Lung (tissue), 11 donors: ENCODE measurements at regions not wholly inside any gene's neighbourhood (a gene's known extent, or its start where the extent isn't known, plus 50 kb on each side); places are given as distances from the start of the nearest gene placed in this dataset.
"Not testable (repeated sequence)": the region's sequence is repeated elsewhere in the genome, so short reads cannot be mapped to it uniquely, and the experiment has no call there.

Experiments used
- ATAC-seq: fragments of 200-7000 bp; cut with Tn5 transposase; one replicate; pipeline ENCODE4 v1.9.1; 2020; ENCODE audit warnings: moderate number of reproducible peaks; ENCODE audit not compliant: insufficient read depth, low FRiP score
- DNase-seq, 3 donors: peaks; one replicate each; pipeline ENCODE4 v3.0.0-alpha.2; 2013 to 2017
- H3K27ac ChIP-seq, 2 donors: one replicate each; pipeline ENCODE4 v1.5.1; 2013; ENCODE audit warnings: mild to moderate bottlenecking in 2 of 2, moderate library complexity in 2 of 2, control low read depth in 1 of 2, inconsistent platforms in 1 of 2, low read depth in 1 of 2, low read length in 1 of 2
- H3K27me3 ChIP-seq, 3 donors: one replicate each; pipeline ENCODE4 v1.5.1; 2013; ENCODE audit warnings: low read length in 2 of 3; ENCODE audit not compliant: control insufficient read depth in 3 of 3, insufficient read depth in 3 of 3
- H3K36me3 ChIP-seq, 4 donors: one replicate each; pipeline ENCODE4 v1.5.1; 2013; ENCODE audit warnings: low read length in 4 of 4, mild to moderate bottlenecking in 1 of 4, moderate library complexity in 1 of 4; ENCODE audit not compliant: control insufficient read depth in 4 of 4, insufficient read depth in 4 of 4
- H3K4me1 ChIP-seq, 5 donors: one replicate each; pipeline ENCODE4 v1.5.1; 2013; ENCODE audit warnings: low read length in 5 of 5, mild to moderate bottlenecking in 2 of 5, moderate library complexity in 1 of 5; ENCODE audit not compliant: control insufficient read depth in 5 of 5, insufficient read depth in 5 of 5
- H3K4me3 ChIP-seq: one replicate; pipeline ENCODE4 v1.5.1; 2013; ENCODE audit warnings: mild to moderate bottlenecking, control low read depth, moderate library complexity
- H3K9ac ChIP-seq, 2 donors: one replicate each; pipeline ENCODE4 v1.5.1; 2013; ENCODE audit warnings: low read length in 2 of 2, control low read depth in 1 of 2; ENCODE audit not compliant: insufficient read depth in 1 of 2
- H3K9me3 ChIP-seq, 4 donors: one replicate each; pipeline ENCODE4 v1.5.1; 2013; ENCODE audit warnings: low read length in 3 of 4, mild to moderate bottlenecking in 1 of 4, moderate library complexity in 1 of 4; ENCODE audit not compliant: control insufficient read depth in 4 of 4, insufficient read depth in 3 of 4
- WGBS, 2 donors: extraction: QIAGEN DNeasy Blood & Tissue Kit; methylation state at CpG; one replicate each; pipeline ENCODE4 v1.1.7; 2013; 5-methylcytosine and 5-hydroxymethylcytosine counted together
- TF ChIP-seq, protein P1 (sequence below): IDR thresholded peaks from 2 replicates; pipeline ENCODE4 v1.5.1; 2012; ENCODE audit warnings: mild to moderate bottlenecking; ENCODE audit errors: control extremely low read depth, extremely low read depth
- donor health status: control.
- donor health status: control.
- donor health status: Bipolar disorder and iron deficiency.
- donor health status: healthy.
- donor health status: DM: yes; HTN: yes; CAD: no.

DNA sequence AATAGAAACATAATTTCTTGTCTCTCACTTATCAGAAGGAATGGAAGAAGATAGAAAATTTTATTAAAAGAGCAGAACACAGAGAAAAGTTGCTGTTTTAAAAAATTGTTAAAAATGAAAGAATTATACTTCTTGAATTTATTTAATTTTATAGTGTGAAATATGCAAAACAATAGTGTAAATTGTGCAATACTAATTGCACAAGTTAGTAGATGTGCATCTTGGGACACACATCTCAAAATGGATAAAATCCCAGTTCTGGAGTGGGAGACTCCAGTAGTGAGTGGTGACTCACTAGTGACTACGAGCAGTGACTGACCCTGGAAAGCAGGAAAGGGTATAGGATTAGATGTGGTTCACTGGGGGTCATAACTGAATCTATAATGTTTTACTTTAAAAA is 223.2 kb downstream of the MSX2 start:
- H3K27me3 ChIP-seq, result peaks cover 0 to 15% (median 3%) of the 10 kb centered on the region in 3 donors
- H3K9me3 ChIP-seq, result no peaks in the 10 kb centered on the region
- no peak overlapping the region for H3K4me3 ChIP-seq
- no peaks in the 10 kb centered on the region for H3K4me1 ChIP-seq
- ATAC-seq (no peak), DNase-seq (no peak)
- 59 to 83% methylated on average over 1 of the region's 1 CpG for WGBS, 2 donors
- no peak overlapping the region for H3K27ac ChIP-seq
- TF ChIP-seq, protein P1, sequence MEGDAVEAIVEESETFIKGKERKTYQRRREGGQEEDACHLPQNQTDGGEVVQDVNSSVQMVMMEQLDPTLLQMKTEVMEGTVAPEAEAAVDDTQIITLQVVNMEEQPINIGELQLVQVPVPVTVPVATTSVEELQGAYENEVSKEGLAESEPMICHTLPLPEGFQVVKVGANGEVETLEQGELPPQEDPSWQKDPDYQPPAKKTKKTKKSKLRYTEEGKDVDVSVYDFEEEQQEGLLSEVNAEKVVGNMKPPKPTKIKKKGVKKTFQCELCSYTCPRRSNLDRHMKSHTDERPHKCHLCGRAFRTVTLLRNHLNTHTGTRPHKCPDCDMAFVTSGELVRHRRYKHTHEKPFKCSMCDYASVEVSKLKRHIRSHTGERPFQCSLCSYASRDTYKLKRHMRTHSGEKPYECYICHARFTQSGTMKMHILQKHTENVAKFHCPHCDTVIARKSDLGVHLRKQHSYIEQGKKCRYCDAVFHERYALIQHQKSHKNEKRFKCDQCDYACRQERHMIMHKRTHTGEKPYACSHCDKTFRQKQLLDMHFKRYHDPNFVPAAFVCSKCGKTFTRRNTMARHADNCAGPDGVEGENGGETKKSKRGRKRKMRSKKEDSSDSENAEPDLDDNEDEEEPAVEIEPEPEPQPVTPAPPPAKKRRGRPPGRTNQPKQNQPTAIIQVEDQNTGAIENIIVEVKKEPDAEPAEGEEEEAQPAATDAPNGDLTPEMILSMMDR, result no peak
- no peak overlapping the region for H3K9ac ChIP-seq
- no peaks in the 10 kb centered on the region for H3K36me3 ChIP-seq

DNA sequence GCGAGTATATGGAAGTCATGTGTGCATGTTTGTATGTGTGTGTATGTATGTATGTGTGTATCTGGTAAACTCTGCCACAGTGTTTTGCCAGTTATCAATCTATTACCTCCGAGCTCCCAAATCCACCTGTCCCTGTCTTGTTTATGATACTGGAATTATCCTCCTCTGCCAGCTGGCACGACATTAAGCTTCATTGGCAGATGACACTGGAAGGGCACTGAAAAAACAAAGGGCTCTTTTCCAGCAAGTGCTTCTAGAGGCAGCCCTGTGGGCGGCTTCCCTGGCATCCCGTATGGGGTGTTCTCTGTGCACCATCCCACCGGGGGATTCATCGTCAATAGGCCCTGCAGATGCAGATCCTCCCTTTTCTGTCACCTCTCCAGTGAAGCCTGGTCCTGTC is 221.5 kb downstream of the MSX2 start:
- no peaks in the 10 kb centered on the region for H3K36me3 ChIP-seq
- H3K27me3 ChIP-seq, result peaks cover 0 to 15% (median 7%) of the 10 kb centered on the region in 3 donors
- no peak overlapping the region for H3K4me3 ChIP-seq
- peaks cover 0 to 2% (median 0%) of the 10 kb centered on the region in 4 donors for H3K9me3 ChIP-seq
- no peaks in the 10 kb centered on the region for H3K4me1 ChIP-seq
- no peak overlapping the region for H3K9ac ChIP-seq
- TF ChIP-seq, protein P1, result no peak
- DNase-seq (no peak), ATAC-seq (no peak)
- 86 to 91% methylated on average over 7 of the region's 7 CpGs for WGBS, 2 donors
- H3K27ac ChIP-seq, result no peak overlapping the region

DNA sequence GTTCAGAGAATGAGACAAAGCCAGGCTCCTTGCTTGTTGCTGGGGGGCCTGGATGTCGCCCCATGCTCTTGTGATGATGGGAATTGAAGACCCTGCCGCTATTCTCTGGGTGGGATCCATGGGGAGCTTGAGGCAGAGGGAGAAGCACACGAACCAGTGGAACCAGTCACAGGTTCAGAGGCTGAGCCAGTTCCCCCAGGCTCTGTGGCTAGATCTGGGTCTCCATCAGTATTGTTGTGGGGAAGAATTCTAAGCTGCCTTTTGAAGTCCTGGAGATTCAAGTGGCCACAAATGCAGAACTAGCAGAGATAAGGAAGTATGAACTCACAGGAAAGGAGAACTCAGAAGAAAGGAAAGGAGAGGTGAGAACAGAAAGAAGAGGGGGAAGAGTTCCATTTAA is 219.4 kb downstream of the MSX2 start:
- Histone ChIP-seq H3K27ac (no peak overlapping the region), H3K9me3 (peaks cover 0 to 2% (median 0%) of the 10 kb centered on the region in 4 donors), H3K9ac (no peak overlapping the region), H3K27me3 (peaks cover 0 to 13% (median 9%) of the 10 kb centered on the region in 3 donors), H3K4me3 (no peak overlapping the region), H3K4me1 (no peaks in the 10 kb centered on the region), H3K36me3 (no peaks in the 10 kb centered on the region)
- TF ChIP-seq, protein P1, result no peak
- no peak for ATAC-seq
- WGBS, 2 donors, result 46 to 60% methylated on average over 3 of the region's 3 CpGs
- DNase-seq, result no peak

DNA sequence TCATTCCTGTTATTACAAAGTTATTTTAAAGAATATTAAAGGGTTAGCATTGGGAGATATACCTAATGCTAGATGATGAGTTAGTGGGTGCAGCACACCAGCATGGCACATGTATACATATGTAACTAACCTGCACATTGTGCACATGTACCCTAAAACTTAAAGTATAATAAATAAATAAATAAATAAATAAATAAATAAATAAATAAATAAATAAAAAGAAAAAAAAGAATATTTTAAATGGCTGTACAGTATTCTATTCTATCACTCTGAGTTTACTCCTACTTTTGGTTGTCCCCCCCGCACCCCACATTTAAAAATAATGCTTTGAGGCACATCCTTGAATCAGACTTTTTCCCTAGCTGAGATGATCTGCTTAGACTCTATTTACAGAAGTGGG is 218.6 kb downstream of the MSX2 start:
- H3K36me3 ChIP-seq, H3K27me3 ChIP-seq, H3K4me3 ChIP-seq, ATAC-seq, H3K4me1 ChIP-seq, DNase-seq, H3K9ac ChIP-seq, H3K27ac ChIP-seq, H3K9me3 ChIP-seq: not testable (repeated sequence)
- 91 to 100% methylated on average over 1 of the region's 1 CpG for WGBS, 2 donors
